CD4-positive, CD25-positive, alpha-beta regulatory T cell (primary cell): ENCODE measurements at regions not wholly inside any gene's neighbourhood (a gene's known extent, or its start where the extent isn't known, plus 50 kb on each side); places are given as distances from the start of the nearest gene placed in this dataset.

ENCODE experiments used
- ATAC-seq, 2 donors: fragments of 150-1000 bp; cut with Tn5 transposase; one replicate each; pipeline ENCODE4 v1.10.0; 2021; ENCODE audit warnings: low read depth in 2 of 2, moderate number of reproducible peaks in 2 of 2, moderate library complexity in 1 of 2
- DNase-seq, 3 donors: peaks; one replicate each; pipeline versions ENCODE4 v3.0.0 to v3.0.0-alpha.2; 2012 to 2022; ENCODE audit warnings: mixed read lengths in 1 of 3
- H3K27ac ChIP-seq: one replicate; pipeline ENCODE4 v1.7.0; 2013; ENCODE audit warnings: mild to moderate bottlenecking, low read length; ENCODE audit not compliant: insufficient read depth, poor library complexity, severe bottlenecking
- H3K27me3 ChIP-seq: one replicate; pipeline ENCODE4 v1.7.0; 2013; ENCODE audit warnings: low read length; ENCODE audit not compliant: control insufficient read depth, insufficient read depth
- H3K36me3 ChIP-seq: one replicate; pipeline ENCODE4 v1.7.0; 2013; ENCODE audit warnings: mild to moderate bottlenecking, low read length, moderate library complexity; ENCODE audit not compliant: control insufficient read depth, insufficient read depth
- H3K4me1 ChIP-seq: 2 replicates; pipeline ENCODE4 v1.7.0; 2013; ENCODE audit warnings: mild to moderate bottlenecking, low read length; ENCODE audit not compliant: insufficient read depth, control insufficient read depth, poor library complexity, severe bottlenecking
- H3K4me3 ChIP-seq: one replicate; pipeline ENCODE4 v1.7.0; 2013; ENCODE audit warnings: low read depth, mild to moderate bottlenecking, low read length, moderate library complexity
- H3K9me3 ChIP-seq, 2 experiments: 1 replicate in 1 of 2; 2 replicates in 1 of 2; pipeline ENCODE4 v1.7.0; 2013; ENCODE audit warnings: low read length in 2 of 2, mild to moderate bottlenecking in 1 of 2, moderate library complexity in 1 of 2; ENCODE audit not compliant: control insufficient read depth in 2 of 2
- H3K27ac Mint-ChIP-seq, 3 donors: one replicate each; pipeline ENCODE4 v1.8.0; 2020 to 2022; ENCODE audit warnings: mild to moderate bottlenecking in 3 of 3, mixed read lengths in 3 of 3, moderate library complexity in 2 of 3
- H3K27me3 Mint-ChIP-seq: one replicate; pipeline ENCODE4 v1.8.0; 2022; ENCODE audit warnings: mild to moderate bottlenecking, mixed read lengths
- H3K36me3 Mint-ChIP-seq: one replicate; pipeline ENCODE4 v1.8.0; 2020; ENCODE audit warnings: mixed read lengths
- H3K4me1 Mint-ChIP-seq, 4 donors: one replicate each; pipeline ENCODE4 v1.8.0; 2020 to 2022; ENCODE audit warnings: mixed read lengths in 4 of 4, mild to moderate bottlenecking in 1 of 4
- H3K4me3 Mint-ChIP-seq, 4 donors: one replicate each; pipeline ENCODE4 v1.8.0; 2020 to 2022; ENCODE audit warnings: mild to moderate bottlenecking in 4 of 4, mixed read lengths in 4 of 4, moderate library complexity in 3 of 4
- H3K9me3 Mint-ChIP-seq, 7 donors: one replicate each; pipeline ENCODE4 v1.8.0; 2020 to 2022; ENCODE audit warnings: mixed read lengths in 7 of 7, mild to moderate bottlenecking in 3 of 7, moderate library complexity in 2 of 7

DNA sequence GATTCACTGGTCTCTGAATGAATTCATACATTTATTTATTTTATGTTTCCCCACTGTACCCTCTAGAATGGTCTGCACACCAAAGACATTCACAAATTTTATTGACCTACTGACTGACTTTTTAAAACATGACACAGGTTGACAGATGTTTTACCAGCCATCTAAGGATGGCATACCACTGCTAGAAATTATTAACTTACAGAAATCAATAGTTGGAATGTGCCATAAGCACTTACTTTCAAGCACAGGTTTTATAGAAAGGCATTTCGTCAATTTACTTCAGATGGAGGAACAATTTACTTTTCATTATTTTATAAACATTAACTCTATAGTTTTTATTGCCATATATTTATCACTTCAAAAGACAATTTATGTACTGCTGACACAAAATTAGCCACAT, 448.7 kb upstream of the FBXO33 start:
- Mint-ChIP-seq H3K9me3 (peaks cover 0 to 9% (median 0%) of the 10 kb centered on the region in 7 donors), H3K4me3 (no peak overlapping the region), H3K27ac (no peak overlapping the region), H3K27me3 (no peaks in the 10 kb centered on the region), H3K4me1 (no peaks in the 10 kb centered on the region), H3K36me3 (no peaks in the 10 kb centered on the region)
- ATAC-seq (no peak), DNase-seq (no peak)
- Histone ChIP-seq H3K27me3 (no peaks in the 10 kb centered on the region), H3K9me3 (no peaks in the 10 kb centered on the region), H3K36me3 (no peaks in the 10 kb centered on the region), H3K4me1 (no peaks in the 10 kb centered on the region), H3K4me3 (no peak overlapping the region), H3K27ac (no peak overlapping the region)

DNA sequence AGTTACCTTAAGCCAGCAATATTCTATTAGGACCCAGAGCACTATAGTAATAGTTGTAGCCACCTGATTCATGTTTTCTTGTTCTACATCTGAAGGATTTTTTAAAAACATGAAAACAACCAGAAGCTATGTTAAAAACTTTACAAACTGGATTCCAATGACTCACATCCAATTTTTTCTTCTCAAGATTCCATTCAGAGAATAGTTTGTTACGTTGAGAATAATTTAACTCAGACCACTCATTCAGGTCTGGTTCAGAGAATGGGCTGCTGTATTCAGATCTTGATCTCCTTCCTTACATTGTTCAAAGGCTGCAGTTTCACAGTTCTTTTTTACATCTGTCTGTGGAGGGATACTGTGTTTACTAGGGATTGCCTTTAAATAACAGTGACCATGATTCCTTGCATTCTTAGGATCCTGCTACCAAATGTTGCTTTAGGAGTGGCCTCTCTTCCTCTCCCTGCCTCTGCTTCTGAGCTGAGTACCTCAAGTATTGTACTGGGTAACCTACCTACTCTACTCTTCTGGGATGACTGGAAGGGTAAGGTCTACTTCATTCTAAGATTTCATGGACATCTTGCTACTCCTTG, 448.0 kb upstream of the FBXO33 start:
- DNase-seq: no peak
- Histone ChIP-seq H3K36me3 (no peaks in the 10 kb centered on the region), H3K4me3 (no peak overlapping the region), H3K27me3 (no peaks in the 10 kb centered on the region), H3K4me1 (no peaks in the 10 kb centered on the region), H3K9me3 (no peaks in the 10 kb centered on the region), H3K27ac (no peak overlapping the region)
- peaks cover 0 to 9% (median 0%) of the 10 kb centered on the region in 7 donors for H3K9me3 Mint-ChIP-seq
- H3K36me3 Mint-ChIP-seq: no peaks in the 10 kb centered on the region
- no peak overlapping the region for H3K27ac Mint-ChIP-seq
- no peaks in the 10 kb centered on the region for H3K4me1 Mint-ChIP-seq
- H3K27me3 Mint-ChIP-seq: no peaks in the 10 kb centered on the region
- no peak overlapping the region for H3K4me3 Mint-ChIP-seq
- no peak for ATAC-seq

GRCh38 chr14:39877577-39878190, 445.5 kb upstream of the FBXO33 start:
- DNase-seq (no peak), ATAC-seq (no peak)
- H3K27ac ChIP-seq: no peak overlapping the region
- no peak overlapping the region for H3K4me3 ChIP-seq
- Mint-ChIP-seq H3K36me3 (no peaks in the 10 kb centered on the region), H3K4me1 (no peaks in the 10 kb centered on the region), H3K9me3 (peaks cover 0 to 6% (median 2%) of the 10 kb centered on the region in 7 donors), H3K4me3 (no peak overlapping the region), H3K27me3 (no peaks in the 10 kb centered on the region), H3K27ac (no peak overlapping the region)
- H3K36me3 ChIP-seq: no peaks in the 10 kb centered on the region
- H3K4me1 ChIP-seq: no peaks in the 10 kb centered on the region
- no peaks in the 10 kb centered on the region for H3K9me3 ChIP-seq
- H3K27me3 ChIP-seq: no peaks in the 10 kb centered on the region

DNA sequence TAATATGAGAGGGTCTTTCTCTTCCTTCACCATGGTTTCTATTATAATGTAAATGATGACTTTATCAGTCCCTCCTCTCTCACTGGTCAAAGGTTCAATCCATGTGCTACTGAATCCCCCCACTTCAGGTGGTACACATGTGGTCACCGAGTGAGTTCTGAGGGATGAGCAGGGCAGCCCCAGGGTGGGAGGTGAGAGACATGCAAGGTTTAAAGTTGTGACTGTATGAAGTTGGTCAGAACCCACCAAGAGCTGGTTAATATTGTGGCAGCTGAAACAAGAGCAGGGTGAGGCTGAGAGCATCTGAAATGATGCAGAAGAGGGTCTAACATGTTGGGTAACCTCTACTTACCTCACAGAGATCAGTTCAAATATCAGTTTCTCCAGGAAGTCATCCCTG, 444.7 kb upstream of the FBXO33 start:
- no peak overlapping the region for H3K27ac Mint-ChIP-seq
- no peak for ATAC-seq

GRCh38 chr14:39875028-39875427, 442.8 kb upstream of the FBXO33 start:
- Histone ChIP-seq H3K4me3 (no peak overlapping the region), H3K4me1 (no peaks in the 10 kb centered on the region), H3K27me3 (no peaks in the 10 kb centered on the region), H3K27ac (no peak overlapping the region), H3K9me3 (no peaks in the 10 kb centered on the region), H3K36me3 (no peaks in the 10 kb centered on the region)
- H3K9me3 Mint-ChIP-seq: peaks cover 0 to 12% (median 4%) of the 10 kb centered on the region in 7 donors
- H3K4me1 Mint-ChIP-seq: no peaks in the 10 kb centered on the region
- DNase-seq (no peak), ATAC-seq (no peak)
- peak overlapping the region in 1 of 3 donors; percentile 3 for H3K27ac Mint-ChIP-seq
- H3K27me3 Mint-ChIP-seq: no peaks in the 10 kb centered on the region
- H3K4me3 Mint-ChIP-seq: no peak overlapping the region
- H3K36me3 Mint-ChIP-seq: no peaks in the 10 kb centered on the region

More for the DNA sequence above, 444.7 kb upstream of the FBXO33 start:
- no peaks in the 10 kb centered on the region for H3K4me1 ChIP-seq
- no peaks in the 10 kb centered on the region for H3K9me3 ChIP-seq
- peaks cover 0 to 6% (median 2%) of the 10 kb centered on the region in 7 donors for H3K9me3 Mint-ChIP-seq
- H3K4me3 ChIP-seq: no peak overlapping the region
- H3K27me3 Mint-ChIP-seq: no peaks in the 10 kb centered on the region
- no peak overlapping the region for H3K4me3 Mint-ChIP-seq
- no peaks in the 10 kb centered on the region for H3K4me1 Mint-ChIP-seq
- DNase-seq: no peak
- H3K36me3 ChIP-seq: no peaks in the 10 kb centered on the region
- no peaks in the 10 kb centered on the region for H3K27me3 ChIP-seq
- no peak overlapping the region for H3K27ac ChIP-seq
- H3K36me3 Mint-ChIP-seq: no peaks in the 10 kb centered on the region

- H3K27me3 ChIP-seq: no peaks in the 10 kb centered on the region
- no peaks in the 10 kb centered on the region for H3K27me3 Mint-ChIP-seq
- H3K9me3 Mint-ChIP-seq: peaks cover 0 to 12% (median 4%) of the 10 kb centered on the region in 7 donors
- no peak overlapping the region for H3K27ac Mint-ChIP-seq
- H3K4me3 ChIP-seq: no peak overlapping the region
- H3K27ac ChIP-seq: no peak overlapping the region
- DNase-seq: no peak
- no peak for ATAC-seq
- H3K9me3 ChIP-seq: no peaks in the 10 kb centered on the region
- no peaks in the 10 kb centered on the region for H3K4me1 Mint-ChIP-seq
- H3K36me3 Mint-ChIP-seq: no peaks in the 10 kb centered on the region
- no peaks in the 10 kb centered on the region for H3K36me3 ChIP-seq
- H3K4me1 ChIP-seq: no peaks in the 10 kb centered on the region
- no peak overlapping the region for H3K4me3 Mint-ChIP-seq
Measured at GRCh38 chr14:39873791-39874190, 441.6 kb upstream of the FBXO33 start.

DNA sequence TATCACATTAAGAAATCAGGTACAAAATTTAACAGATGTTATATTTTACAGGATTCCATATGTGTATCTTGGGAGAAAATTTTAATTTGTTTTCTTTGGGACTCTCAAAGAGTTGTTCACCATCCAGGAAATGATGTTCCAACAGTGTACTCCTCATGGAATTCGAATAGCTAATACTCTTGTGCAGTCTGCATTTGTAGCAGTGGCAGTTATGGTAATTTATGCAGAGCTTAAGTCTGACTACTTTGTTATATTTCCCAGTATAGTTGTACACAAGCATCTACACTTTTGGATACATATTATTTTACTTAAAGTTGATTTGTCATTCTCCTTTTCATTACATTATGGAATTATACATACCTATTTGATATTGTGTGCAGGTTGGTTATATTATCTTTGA, 436.7 kb upstream of the FBXO33 start:
- no peaks in the 10 kb centered on the region for H3K36me3 ChIP-seq
- Mint-ChIP-seq H3K9me3 (peaks cover 0 to 11% (median 4%) of the 10 kb centered on the region in 7 donors), H3K4me1 (no peaks in the 10 kb centered on the region)

GRCh38 chr14:39868251-39868650, 436.0 kb upstream of the FBXO33 start:
- DNase-seq (no peak), ATAC-seq (no peak)
- Histone ChIP-seq H3K27me3 (no peaks in the 10 kb centered on the region), H3K9me3 (no peaks in the 10 kb centered on the region), H3K4me1 (no peaks in the 10 kb centered on the region), H3K36me3 (no peaks in the 10 kb centered on the region), H3K27ac (no peak overlapping the region), H3K4me3 (no peak overlapping the region)
- H3K4me3 Mint-ChIP-seq: no peak overlapping the region
- no peaks in the 10 kb centered on the region for H3K27me3 Mint-ChIP-seq
- H3K36me3 Mint-ChIP-seq: no peaks in the 10 kb centered on the region
- H3K9me3 Mint-ChIP-seq: peaks cover 0 to 9% (median 2%) of the 10 kb centered on the region in 7 donors
- no peak overlapping the region for H3K27ac Mint-ChIP-seq
- H3K4me1 Mint-ChIP-seq: no peaks in the 10 kb centered on the region

More for the DNA sequence above, 436.7 kb upstream of the FBXO33 start:
- Histone ChIP-seq H3K27me3 (no peaks in the 10 kb centered on the region), H3K27ac (no peak overlapping the region), H3K4me3 (no peak overlapping the region), H3K4me1 (no peaks in the 10 kb centered on the region), H3K9me3 (no peaks in the 10 kb centered on the region)
- DNase-seq: no peak
- Mint-ChIP-seq H3K36me3 (no peaks in the 10 kb centered on the region), H3K27ac (no peak overlapping the region), H3K4me3 (no peak overlapping the region), H3K27me3 (no peaks in the 10 kb centered on the region)
- no peak for ATAC-seq
